SK-N-SH (cell line): ENCODE measurements at regions not wholly inside any gene's neighbourhood (a gene's known extent, or its start where the extent isn't known, plus 50 kb on each side); places are given as distances from the start of the nearest gene placed in this dataset.

Experiments used
- CTCF ChIA-PET: fragments of 300-600, 350-600 bp; formaldehyde crosslinking; extraction: SDS; loops from one replicate; lab custom pipeline; 2021; lab: Yijun Ruan, JAX
- POLR2A ChIA-PET: fragments of 350-600 bp; sonication (Branson Sonifier 250); formaldehyde crosslinking; extraction: SDS; loops from one replicate; lab custom pipeline; 2020; ENCODE audit warnings: antibody characterized with exemption, inconsistent platforms; lab: Yijun Ruan, JAX
- DNase-seq: peaks from one replicate; pipeline ENCODE4 v3.0.0; 2012
- H2AFZ ChIP-seq: fragments of 200-600 bp; sonication (generic); 2 replicates; pipeline ENCODE4 v1.8.1; 2016; ENCODE audit warnings: antibody characterized with exemption, mild to moderate bottlenecking, low read depth
- H3F3A ChIP-seq: fragments of 200-600 bp; sonication (generic); replicated peaks from 2 replicates; pipeline ENCODE3; 2016; ENCODE audit warnings: antibody characterized with exemption, mild to moderate bottlenecking; ENCODE audit not compliant: insufficient read depth
- H3K27ac ChIP-seq, 2 experiments: fragments of 200-500 bp in 1 of 2; fragments of 200-600 bp in 1 of 2; sonication (Bioruptor generic) in 1 of 2; sonication (generic), shearing (Covaris generic) in 1 of 2; 2 replicates each; pipeline versions ENCODE4 v1.5.1 to v1.6.1; 2014 to 2016; ENCODE audit warnings: low read depth in 2 of 2, inconsistent platforms in 1 of 2, low read length in 1 of 2, mild to moderate bottlenecking in 1 of 2, mixed read lengths in 1 of 2
- H3K27me3 ChIP-seq: fragments of 200-600 bp; sonication (generic), shearing (Covaris generic); 2 replicates; pipeline ENCODE4 v1.6.1; 2016; ENCODE audit warnings: mixed run types; ENCODE audit not compliant: insufficient read depth
- H3K36me3 ChIP-seq, 2 experiments: fragments of 200-500 bp in 1 of 2; fragments of 200-600 bp in 1 of 2; sonication (Bioruptor generic) in 1 of 2; sonication (generic) in 1 of 2; replicated peaks in 1 of 2; 2 replicates each; pipeline versions ENCODE3 to v1.5.1; 2014 to 2016; ENCODE audit warnings: low read length in 1 of 2, mild to moderate bottlenecking in 1 of 2; ENCODE audit not compliant: insufficient read depth in 2 of 2, control insufficient read depth in 1 of 2
- H3K4me1 ChIP-seq, 2 experiments: fragments of 200-500 bp in 1 of 2; fragments of 200-600 bp in 1 of 2; sonication (Bioruptor generic) in 1 of 2; sonication (generic), shearing (Covaris generic) in 1 of 2; 2 replicates each; pipeline versions ENCODE4 v1.5.1 to v1.6.1; 2014 to 2016; ENCODE audit warnings: low read depth in 1 of 2, low read length in 1 of 2, mixed run types in 1 of 2; ENCODE audit not compliant: insufficient read depth in 2 of 2, control insufficient read depth in 1 of 2
- H3K4me2 ChIP-seq: fragments of 200-600 bp; sonication (generic), shearing (Covaris generic); 2 replicates; pipeline ENCODE4 v1.6.1; 2017; ENCODE audit warnings: mixed run types
- H3K4me3 ChIP-seq, 2 experiments: fragments of 200-500 bp in 1 of 2; fragments of 200-600 bp in 1 of 2; sonication (Bioruptor generic) in 1 of 2; sonication (generic), shearing (Covaris generic) in 1 of 2; 2 replicates each; pipeline versions ENCODE4 v1.5.1 to v1.8.1; 2014 to 2016; ENCODE audit warnings: low read depth in 2 of 2, inconsistent platforms in 1 of 2, low read length in 1 of 2, mild to moderate bottlenecking in 1 of 2, mixed read lengths in 1 of 2, moderate library complexity in 1 of 2
- H3K79me2 ChIP-seq: fragments of 200-600 bp; sonication (generic); 2 replicates; pipeline ENCODE4 v1.8.1; 2017; ENCODE audit warnings: mild to moderate bottlenecking; ENCODE audit not compliant: insufficient read depth
- H3K9ac ChIP-seq: fragments of 200-600 bp; sonication (generic); 2 replicates; pipeline ENCODE4 v1.6.1; 2017; ENCODE audit warnings: mixed run types
- H3K9me2 ChIP-seq: fragments of 200-600 bp; sonication (generic); 2 replicates; pipeline ENCODE4 v1.6.1; 2017; ENCODE audit warnings: mixed run types
- H3K9me3 ChIP-seq: fragments of 200-600 bp; sonication (generic); 2 replicates; pipeline ENCODE4 v1.6.1; 2017; ENCODE audit warnings: mixed run types, mild to moderate bottlenecking, moderate library complexity
- H4K20me1 ChIP-seq: fragments of 200-600 bp; sonication (generic); 2 replicates; pipeline ENCODE4 v1.6.1; 2017; ENCODE audit warnings: mild to moderate bottlenecking, mixed run types; ENCODE audit not compliant: insufficient read depth
- CTCF ChIP-seq: fragments of 200-600 bp; sonication (generic); IDR thresholded peaks from 2 replicates; pipeline ENCODE4 v1.6.1; 2017; ENCODE audit warnings: antibody characterized with exemption, mild to moderate bottlenecking, moderate library complexity
- EP300 ChIP-seq, 2 experiments: IDR thresholded peaks; 2 replicates each; pipeline versions ENCODE4 v1.4.0 to v1.6.1; 2012; ENCODE audit warnings: borderline replicate concordance in 1 of 2, low read depth in 1 of 2, low read length in 1 of 2
- FOXJ3 ChIP-seq: sonication (generic); formaldehyde crosslinking; IDR thresholded peaks from 2 replicates; pipeline ENCODE4 v1.5.1; 2020; ENCODE audit warnings: mild to moderate bottlenecking, missing genetic modification reagents
- GABPA ChIP-seq: IDR thresholded peaks from 2 replicates; pipeline ENCODE4 v1.4.0; 2012; ENCODE audit warnings: low read depth, mild to moderate bottlenecking
- GATA2 ChIP-seq: sonication (generic); formaldehyde crosslinking; IDR thresholded peaks from 2 replicates; pipeline ENCODE4 v1.5.0; 2020; ENCODE audit warnings: mild to moderate bottlenecking, missing genetic modification reagents
- MEF2A ChIP-seq: IDR thresholded peaks from 2 replicates; pipeline ENCODE4 v1.4.0; 2012; ENCODE audit warnings: low read depth, borderline replicate concordance
- NRF1 ChIP-seq: IDR thresholded peaks from 2 replicates; pipeline ENCODE4 v1.6.1; 2012; ENCODE audit warnings: low read depth, mild to moderate bottlenecking, low read length
- SMC3 ChIP-seq: IDR thresholded peaks from 2 replicates; pipeline ENCODE4 v1.6.1; 2012; ENCODE audit warnings: low read depth, low read length, improper control_type of control experiment
- TAF1 ChIP-seq: IDR thresholded peaks from 2 replicates; pipeline ENCODE4 v1.6.1; 2012; ENCODE audit warnings: low read depth, mild to moderate bottlenecking, low read length, moderate library complexity, borderline replicate concordance
- TCF12 ChIP-seq: IDR thresholded peaks from 2 replicates; pipeline ENCODE4 v1.4.0; 2012
- TEAD4 ChIP-seq: IDR thresholded peaks from 2 replicates; pipeline ENCODE4 v1.4.0; 2012; ENCODE audit warnings: mild to moderate bottlenecking, borderline replicate concordance; ENCODE audit not compliant: insufficient read depth
- YY1 ChIP-seq: IDR thresholded peaks from 2 replicates; pipeline ENCODE4 v1.4.0; 2012; ENCODE audit warnings: low read depth, mild to moderate bottlenecking
- WGBS: methylation state at CpG from one replicate; pipeline ENCODE4 v1.1.6; 2017; ENCODE audit warnings: low lambda C conversion rate; 5-methylcytosine and 5-hydroxymethylcytosine counted together

- no peaks in the 10 kb centered on the region for H3K9me2 ChIP-seq
- WGBS, result 35% methylated on average over 4 of the region's 4 CpGs
- ChIA-PET POLR2A (no interaction called here), CTCF (interaction anchor here (1.1 to 2.2 kb wide), 3 partner anchors 10 to 441 kb away, joined by 3 to 8 read pairs (median 7); no protein-coding TSS in a partner anchor)
- H2AFZ ChIP-seq, result no peak overlapping the region
- no peaks in the 10 kb centered on the region for H3K27me3 ChIP-seq
- TF ChIP-seq FOXJ3 (CRISPR knock-in tag) (no peak), GABPA (no peak), SMC3 (no peak), TAF1 (no peak), NRF1 (no peak)
- no peaks in the 10 kb centered on the region for H3K36me3 ChIP-seq
- H3K9ac ChIP-seq, result no peak overlapping the region
- no peaks in the 10 kb centered on the region for H3K79me2 ChIP-seq
- H3K9me3 ChIP-seq, result no peaks in the 10 kb centered on the region
- H3K4me3 ChIP-seq, result no peak overlapping the region
- no peak overlapping the region for H3K27ac ChIP-seq
- no peak for DNase-seq
- H3K4me2 ChIP-seq, result no peak overlapping the region
- no peaks in the 10 kb centered on the region for H3K4me1 ChIP-seq
- no peaks in the 10 kb centered on the region for H3F3A ChIP-seq
- no peaks in the 10 kb centered on the region for H4K20me1 ChIP-seq
Observed at GRCh38 chr7:16123117-16123770, 298.1 kb downstream of the CRPPA start.

- DNase-seq, result no peak
- Histone ChIP-seq H2AFZ (no peak overlapping the region), H3K4me1 (no peaks in the 10 kb centered on the region), H3K27me3 (no peaks in the 10 kb centered on the region), H3K27ac (no peak overlapping the region), H3K9me2 (no peaks in the 10 kb centered on the region), H4K20me1 (no peaks in the 10 kb centered on the region), H3K9ac (no peak overlapping the region), H3K9me3 (no peaks in the 10 kb centered on the region), H3K36me3 (no peaks in the 10 kb centered on the region), H3F3A (no peaks in the 10 kb centered on the region), H3K4me3 (no peak overlapping the region), H3K4me2 (no peak overlapping the region), H3K79me2 (no peaks in the 10 kb centered on the region)
- WGBS, result 28% methylated on average over 3 of the region's 3 CpGs
- ChIA-PET CTCF (no interaction called here), POLR2A (no interaction called here)
- TF ChIP-seq GATA2 (no peak), MEF2A (no peak), TEAD4 (no peak), FOXJ3 (CRISPR knock-in tag) (no peak), SMC3 (no peak), YY1 (no peak), TCF12 (no peak), CTCF (no peak), EP300 (IDR thresholded peaks at IDR 0.05; ENCODE audit: borderline replicate concordance in 1 of 2, low read depth in 1 of 2, low read length in 1 of 2) (no peak)
Observed at GRCh38 chr7:16121876-16122390, 299.4 kb downstream of the CRPPA start.
